Stimulated activated CD8-positive, alpha-beta memory T cell treated with anti-CD3 and anti-CD28 coated beads, Interleukin-15, amount 100 ng/mL, for 48 hours (primary cell): ENCODE measurements at regions not wholly inside any gene's neighbourhood (a gene's known extent, or its start where the extent isn't known, plus 50 kb on each side); places are given as distances from the start of the nearest gene placed in this dataset.

Experiments
- DNase-seq, 2 donors: peaks; one replicate each; pipeline ENCODE4 v3.0.0-alpha.2; 2020; ENCODE audit warnings: low read depth in 2 of 2

DNA sequence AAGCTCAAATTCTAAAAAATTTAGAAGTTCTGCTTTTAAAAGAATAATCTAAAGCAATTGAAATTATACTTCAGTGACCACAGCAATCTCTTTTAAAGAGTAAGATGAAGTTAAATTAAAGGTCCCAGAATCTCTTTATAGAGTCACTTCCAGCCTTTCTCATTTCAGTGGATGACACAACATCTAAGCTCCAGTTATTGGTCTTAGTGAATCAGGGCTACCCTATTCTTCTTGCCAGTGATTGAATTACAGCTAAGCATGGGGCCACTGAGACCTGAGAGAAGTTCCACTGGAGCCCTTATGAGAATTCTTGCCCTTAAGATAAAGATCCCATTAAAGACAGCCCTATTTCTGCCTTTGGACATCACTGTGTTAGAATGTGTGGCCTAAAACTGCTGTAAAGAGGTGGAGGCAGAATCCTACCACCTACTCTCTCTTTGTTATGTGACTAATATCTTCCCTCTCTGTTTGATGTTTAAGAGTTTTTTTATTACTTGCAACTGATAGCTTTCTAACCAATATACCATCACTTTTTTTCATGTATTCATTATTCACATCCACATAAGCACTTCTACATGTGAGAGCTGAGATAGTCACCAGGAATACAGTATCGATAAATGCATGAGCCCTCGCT lies 128.6 kb downstream of the UNC5CL start:
- DNase-seq: no peak

DNA sequence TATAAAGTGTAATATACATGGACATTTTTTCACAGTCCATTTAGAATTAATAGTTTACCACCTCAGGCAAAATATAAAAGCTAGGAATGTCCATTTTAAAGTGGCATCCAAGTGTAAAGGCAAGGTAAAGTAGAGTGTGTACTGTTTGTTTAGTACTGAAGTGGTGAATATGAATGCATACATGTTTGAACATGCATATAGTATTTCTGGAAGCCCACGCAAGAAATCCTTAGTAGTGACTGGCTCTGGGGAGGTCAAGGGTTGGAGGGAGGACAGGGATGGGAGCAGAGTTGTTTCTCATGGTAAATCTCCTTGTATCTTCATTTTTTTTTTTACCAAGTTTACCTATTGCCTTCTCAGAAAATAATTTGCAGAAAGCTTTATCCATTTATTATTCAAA lies 129.2 kb downstream of the UNC5CL start:
- DNase-seq: no peak

DNA sequence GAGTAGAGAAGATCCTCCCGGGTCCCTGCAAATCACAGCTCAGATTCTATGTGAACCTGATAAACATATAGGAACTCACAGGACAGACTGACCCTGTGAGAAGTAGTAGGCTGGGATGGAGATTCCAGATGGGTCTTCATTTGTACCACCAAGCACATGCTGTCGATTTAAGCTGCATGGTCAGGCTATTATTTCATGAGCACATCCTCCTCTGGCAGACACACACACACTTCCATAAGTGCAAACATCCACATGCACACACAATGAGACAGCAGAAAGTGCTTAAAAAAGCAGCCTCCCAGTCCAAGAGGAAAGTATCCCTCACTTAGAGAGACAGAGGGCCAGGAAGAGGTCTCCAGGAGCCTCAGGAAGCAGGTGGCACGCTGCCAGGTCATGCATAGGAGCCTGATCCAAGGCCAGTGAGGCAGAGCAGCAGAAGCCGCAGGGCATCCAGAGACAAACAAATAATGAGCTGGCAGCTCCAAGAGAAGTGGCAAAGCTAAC lies 131.8 kb downstream of the UNC5CL start:
- no peak for DNase-seq

DNA sequence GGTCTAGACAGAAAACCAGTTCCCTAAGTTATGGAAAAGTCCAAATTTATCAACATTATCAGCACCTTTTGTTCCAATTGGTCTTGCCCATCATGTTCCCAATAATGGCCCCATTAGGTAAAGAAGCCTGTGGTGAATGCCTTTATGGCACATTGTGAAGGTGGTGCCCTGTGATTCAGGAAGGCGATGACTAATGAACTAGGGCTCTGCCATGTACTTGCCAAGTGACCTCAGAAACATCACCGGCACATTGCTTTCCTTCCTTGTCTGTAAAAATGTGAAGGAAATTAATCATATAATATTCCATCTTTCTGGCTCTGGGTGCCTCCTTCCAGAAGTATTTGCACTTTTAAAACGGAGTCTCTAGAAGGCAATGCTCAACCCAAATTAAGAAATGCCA lies 132.3 kb downstream of the UNC5CL start:
- DNase-seq: no peak

DNA sequence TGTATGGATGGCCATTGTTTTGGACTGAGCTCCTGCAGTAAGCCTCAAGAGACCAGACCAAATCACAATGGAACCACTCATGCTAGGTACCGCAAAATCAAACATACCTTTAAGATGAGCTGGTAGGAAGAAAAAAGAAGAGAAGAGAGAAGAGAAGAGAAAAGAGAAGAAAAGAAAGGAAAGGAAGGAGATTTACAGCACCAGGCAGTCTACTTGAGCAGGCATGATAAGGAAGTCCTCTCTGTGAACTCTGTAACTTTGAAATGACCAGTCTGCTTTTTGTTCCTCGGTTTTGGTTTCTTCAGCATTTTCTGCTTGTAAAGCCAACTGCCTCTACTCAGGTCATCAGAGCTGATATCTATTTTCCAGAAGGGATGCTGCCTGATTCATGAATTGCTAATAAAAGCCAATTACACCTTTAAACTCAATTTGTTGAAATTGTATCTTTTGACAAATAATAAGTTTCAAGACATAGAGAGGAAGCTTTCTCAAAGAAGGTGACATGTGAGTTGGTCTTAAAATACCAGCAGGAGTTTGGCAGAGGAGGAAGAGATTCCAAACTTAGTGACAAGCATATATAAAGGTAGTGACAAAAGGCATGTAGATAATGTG lies 134.3 kb downstream of the UNC5CL start:
- DNase-seq: no peak

DNA sequence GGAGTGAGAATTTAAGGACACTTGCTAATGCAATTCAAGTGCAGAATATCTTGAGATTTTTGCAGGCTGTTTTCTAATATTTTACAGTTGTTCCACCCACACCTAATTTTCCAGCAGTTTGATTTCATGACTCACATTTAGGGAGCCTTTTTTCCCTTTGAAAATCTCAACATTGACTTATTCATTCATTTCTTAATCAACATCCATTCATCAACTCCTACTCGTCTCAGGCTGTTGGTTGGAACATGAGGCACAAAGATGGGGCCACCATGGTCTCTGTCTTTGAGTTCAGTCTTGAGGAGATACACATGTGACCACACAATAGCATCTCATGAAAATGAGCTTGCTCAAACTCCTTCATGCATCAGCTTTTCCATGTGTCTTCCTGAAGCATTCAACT lies 135.6 kb downstream of the UNC5CL start:
- no peak for DNase-seq

DNA sequence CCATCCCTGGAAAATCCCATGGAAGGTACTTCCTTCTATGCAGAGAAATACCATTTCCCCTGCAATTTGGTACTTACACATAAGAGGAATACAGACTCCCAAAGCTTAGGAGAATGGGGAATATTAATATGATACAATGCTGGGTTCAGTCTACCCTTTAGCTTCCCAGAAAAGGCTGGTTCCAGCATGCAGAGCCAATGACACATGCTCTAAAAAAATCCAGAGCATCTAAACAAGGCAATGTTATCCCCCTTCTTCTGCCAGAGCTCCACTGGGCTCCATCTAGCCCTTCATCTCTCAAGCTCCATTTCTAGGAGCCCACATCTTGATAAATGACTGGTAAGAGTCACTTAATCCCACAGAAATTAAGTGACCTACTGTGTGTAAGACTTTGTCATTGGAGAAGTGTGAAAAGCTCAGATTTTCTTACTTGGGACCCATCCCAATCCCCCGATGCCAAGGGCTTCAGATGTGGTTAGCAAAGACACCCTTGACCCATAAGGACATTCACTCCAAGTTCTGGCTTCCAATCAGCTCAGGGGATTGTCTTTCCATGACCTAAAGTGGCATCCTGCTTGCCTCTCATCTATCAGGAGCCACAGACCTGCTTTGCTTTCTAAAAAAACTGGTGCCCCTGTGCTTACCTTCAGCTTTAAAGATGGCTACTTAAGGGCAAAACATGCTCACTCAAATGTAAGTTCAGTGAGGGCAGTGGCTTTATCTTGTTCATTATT lies 137.5 kb downstream of the UNC5CL start:
- no peak for DNase-seq

DNA sequence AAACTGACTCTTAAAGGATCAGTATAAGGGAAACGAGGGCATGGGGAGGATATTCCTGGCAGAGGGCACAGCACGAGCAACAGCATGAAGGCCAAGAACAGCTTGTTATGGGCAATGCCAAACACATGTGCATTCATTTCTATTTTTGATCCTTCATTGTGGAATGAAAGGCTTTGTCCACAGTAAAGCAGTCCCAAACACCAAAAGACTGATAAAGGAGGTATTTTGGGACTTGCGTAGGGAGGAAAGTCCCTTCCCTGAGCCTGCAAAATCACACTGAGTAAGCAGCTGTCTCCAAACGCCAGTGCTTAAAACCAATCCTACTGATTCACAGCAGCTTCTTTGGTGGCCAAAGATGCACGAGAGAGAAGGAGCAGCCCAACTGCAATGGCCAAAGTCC lies 138.2 kb downstream of the UNC5CL start:
- no peak for DNase-seq

DNA sequence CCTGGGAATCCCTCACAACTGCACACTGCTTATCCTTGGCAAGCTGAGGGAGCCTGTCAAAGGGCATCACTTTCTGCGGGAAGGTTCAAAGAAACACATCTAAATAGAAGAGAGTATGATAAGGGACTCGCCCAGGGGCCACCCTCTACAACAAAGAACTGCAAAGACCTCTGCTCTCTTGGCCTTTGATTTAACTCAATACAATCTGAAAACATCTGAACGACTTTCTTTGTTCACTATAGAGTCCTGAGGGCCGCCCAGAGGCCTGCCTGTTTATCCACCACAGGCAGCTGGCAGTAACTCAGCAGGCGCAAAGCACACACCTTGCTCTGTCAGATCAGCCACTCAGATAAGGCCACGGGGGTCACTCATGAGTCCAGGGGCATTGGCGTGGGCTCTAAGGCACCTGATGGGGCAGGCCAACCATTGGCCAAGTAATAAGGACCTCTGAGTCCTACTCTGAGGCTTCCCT lies 139.3 kb downstream of the UNC5CL start:
- no peak for DNase-seq

DNA sequence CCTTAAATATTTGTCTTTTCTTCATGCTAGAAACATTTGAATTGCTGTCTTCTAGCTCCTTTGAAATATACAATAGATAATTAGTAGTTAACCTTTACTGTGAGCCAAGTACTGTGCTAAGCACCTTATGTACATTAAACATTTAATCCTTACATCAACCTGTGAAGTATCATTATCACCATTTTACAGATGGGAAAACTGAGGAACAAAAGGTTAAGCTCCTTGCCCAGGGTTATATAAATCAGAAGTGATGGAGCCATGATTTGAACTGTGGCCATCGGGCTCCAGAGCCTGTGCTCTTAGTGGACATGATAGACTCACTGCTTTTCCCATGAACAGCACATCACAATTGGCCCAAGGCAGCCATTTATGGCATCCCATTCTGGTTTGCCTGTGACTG lies 140.9 kb downstream of the UNC5CL start:
- DNase-seq: no peak

DNA sequence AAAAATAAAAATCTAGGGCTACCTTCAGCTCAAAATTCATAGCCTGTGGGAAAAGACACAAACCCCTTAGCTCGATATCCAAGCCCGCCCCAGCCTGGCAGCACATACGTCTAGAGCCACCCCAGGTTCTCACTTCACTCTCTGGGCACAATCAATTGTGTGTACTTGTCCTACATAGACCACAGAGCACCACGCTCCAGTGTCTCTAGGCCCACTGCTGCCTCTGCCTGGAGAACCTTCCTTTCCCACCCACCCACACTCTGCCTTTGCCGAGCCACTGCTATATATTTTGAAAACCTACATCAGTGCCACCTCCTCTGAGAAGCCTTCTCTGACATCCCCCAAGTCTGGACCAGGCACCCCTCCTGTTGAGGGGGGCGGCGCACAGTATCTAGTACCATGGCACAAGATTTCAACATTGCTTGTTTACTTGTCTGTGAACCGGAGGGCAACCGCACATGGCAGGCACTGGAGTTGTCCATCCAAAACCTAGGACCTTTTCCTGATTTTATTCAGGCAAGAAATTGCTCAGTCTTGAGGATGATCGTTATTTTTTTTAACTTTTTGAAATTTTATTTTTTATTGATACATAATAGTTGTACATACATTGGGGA lies 141.5 kb downstream of the UNC5CL start:
- no peak for DNase-seq

DNA sequence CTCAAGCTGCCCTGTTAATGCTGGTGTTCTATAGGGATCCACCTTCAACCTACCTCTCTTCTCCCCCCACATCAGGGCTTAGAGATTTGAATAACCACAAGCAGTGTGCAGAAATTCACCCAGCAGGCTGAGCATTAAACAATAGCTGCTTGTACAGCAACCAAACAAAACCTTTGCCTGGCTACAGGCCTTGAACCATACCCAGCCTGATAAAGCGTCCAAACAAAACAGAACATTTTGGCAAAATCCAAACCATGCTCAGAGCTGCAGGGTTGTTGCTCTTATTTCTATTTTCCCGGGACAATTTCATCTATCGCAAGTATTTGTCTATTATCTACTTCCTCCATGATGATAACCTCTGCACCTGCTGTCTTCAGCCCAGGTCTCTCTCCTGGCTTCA lies 142.3 kb downstream of the UNC5CL start:
- no peak for DNase-seq

DNA sequence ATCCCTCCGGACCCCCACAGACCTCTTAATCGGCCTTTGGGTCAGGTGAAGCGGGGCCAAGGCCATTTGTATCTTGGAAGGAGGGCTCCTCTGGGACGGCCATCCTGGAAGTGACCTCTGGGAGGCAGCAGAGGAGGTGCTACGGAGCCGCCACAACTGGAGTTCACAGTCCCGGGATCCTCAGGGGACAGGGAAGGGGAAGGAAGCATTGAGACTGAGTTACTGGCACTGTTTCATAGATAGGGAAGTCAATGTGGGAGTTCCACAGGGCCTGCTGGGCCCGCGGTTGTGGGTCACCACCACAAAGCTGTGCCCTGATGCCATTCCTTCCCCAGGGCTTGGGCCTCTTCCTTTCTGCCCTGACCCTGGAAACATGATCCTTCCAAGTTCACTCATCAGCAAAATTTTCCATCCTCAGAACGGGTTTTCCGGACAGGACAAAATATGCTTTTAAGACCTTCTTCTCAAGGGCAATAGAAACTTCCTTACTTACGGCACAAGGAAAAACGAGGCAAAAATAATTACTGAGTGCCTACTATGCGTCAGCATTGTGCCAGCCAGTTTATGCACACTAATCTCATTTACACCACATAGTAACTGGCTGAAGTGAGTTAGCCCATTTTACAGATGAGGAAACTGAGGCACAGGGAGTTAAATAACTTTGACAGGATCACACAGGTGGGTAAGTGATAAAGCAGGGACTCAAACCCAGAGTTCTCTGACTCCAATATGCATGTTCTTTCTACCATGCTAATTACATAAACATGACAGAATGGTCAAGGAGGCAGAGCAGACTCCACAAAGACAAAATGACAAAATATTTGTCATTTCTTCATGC lies 143.8 kb downstream of the UNC5CL start:
- DNase-seq: no peak

DNA sequence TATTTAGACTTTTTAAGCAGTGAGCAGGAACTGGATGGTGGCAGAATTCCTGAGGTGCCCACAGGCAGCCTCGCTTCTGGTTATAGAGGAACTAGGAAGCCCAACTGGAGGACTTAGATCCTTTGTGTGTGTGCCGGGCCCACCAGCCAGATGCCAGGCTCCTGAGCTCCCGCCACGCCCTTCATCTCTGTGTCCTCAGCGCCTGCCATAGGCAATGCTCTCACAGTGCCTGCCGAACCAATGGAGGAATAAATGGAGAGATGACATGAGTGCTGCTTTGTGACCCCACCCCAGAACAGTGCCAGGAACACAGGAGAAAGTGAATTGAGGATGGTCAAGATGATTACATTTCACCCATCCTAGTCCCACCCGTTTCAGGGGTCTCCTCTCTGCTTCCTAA lies 146.0 kb downstream of the UNC5CL start:
- DNase-seq: no peak

DNA sequence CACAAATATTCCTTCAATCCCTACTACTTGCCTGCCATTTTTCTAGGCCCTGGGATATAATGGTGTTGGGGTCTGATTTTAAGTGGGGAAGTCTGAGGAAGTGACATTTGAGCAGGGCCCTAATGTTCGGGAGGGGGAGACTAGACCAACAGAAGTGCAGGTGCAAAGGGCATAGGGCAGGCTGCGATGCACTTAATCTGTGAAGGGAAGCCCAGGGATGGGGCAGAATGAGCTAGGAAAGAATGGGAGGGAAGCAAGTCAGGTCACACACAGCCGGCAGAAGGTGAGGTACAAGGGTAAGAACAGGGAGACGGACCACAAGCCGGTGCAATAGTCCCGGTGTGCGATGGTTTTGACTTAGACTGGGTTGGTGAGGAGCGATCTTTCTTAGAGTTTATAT lies 146.8 kb downstream of the UNC5CL start:
- no peak for DNase-seq

DNA sequence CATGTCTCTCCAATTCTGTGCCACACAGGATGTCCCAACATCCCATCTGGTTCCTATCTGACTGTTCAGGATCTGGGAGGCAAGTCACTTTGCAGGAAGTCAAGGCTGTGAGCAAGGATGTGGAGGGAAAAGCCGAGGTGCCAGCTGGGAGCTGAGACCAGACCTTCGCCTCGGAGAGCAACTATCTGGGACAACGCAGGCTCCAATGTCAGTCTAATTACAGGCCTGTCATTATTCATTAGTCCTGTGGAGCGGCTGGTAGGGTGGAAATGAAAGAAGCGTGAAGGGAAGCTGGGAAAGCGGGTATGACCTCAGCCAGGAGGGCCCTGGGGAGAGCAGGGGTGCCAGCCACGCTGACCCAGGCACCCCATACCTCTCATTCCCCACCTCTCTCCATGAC lies 147.3 kb downstream of the UNC5CL start:
- no peak for DNase-seq

DNA sequence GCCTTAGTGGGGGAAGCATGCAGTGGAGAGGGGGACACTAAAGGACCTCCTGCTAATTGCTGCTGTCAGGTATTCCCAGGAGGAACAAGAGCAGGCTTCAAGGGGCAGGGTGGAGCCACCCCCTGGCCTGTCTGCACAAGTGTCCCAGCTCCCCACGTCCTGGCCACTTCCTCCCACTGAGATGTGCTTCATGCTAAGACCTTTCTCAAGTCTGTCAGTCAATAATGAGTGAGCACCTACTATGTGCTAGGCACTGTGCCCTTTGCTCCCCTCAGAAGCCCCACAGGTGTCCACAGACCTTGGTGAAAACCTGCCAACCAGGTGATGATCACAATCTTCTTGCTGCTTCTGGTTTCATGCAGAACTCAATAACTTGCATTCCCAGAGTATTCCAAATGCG lies 147.9 kb downstream of the UNC5CL start:
- DNase-seq: no peak

DNA sequence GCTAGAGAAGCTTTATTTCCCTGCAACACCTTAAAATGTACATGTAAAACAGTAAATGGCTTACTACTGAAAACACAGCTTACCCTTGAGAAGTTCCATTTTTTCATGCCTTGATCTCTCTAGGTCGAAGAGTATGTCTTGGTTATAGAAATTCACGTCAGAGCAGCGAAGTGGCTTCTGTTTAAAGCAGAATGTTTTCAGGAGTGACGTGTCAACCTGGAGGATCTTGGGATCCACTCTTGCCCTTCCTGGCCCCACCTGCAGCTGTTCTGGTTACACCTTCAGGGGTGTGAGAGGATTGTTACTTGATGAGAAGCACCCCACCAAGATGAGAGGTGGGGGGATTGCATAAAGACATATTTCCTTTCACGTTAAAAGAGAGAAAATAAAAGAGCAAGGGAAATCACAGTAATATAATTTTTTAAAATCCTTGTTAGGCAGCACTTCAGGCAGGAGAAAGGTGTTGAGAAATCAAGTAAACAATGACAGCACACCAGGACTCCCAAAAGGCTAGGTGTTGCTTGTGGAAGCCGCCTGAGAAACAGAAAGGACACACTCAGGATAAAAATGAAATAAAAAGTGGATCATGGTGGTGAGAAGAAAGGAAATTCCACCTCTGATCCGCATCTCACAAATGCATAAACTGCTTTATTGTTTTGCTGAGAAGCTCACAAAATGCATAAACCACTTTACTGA lies 149.7 kb downstream of the UNC5CL start:
- no peak for DNase-seq

DNA sequence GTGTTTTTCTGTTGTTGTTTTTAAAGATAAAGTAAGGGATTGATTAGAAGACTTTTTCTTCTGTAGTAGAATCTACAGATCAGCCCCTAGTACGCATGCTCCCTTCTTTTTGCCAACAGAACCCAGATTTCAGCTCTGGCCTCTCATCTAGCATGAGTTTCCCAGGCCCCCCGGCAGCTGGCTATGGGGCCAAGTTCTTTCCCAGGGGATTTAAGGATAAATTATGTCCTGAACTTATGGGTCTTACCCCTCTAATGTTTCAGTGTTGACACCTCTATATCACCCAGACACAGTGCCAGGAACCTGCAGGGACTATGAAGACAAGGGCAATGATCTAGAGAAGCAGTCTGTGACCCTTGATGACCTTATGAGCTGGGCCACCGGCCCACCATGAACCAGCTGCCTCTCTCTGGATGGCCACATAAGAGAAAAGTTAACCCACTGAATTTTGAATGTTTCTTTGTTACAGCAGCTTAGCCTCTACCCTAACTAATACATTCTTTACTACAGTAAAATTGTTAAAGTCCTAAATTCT lies 150.5 kb downstream of the UNC5CL start:
- DNase-seq: no peak

DNA sequence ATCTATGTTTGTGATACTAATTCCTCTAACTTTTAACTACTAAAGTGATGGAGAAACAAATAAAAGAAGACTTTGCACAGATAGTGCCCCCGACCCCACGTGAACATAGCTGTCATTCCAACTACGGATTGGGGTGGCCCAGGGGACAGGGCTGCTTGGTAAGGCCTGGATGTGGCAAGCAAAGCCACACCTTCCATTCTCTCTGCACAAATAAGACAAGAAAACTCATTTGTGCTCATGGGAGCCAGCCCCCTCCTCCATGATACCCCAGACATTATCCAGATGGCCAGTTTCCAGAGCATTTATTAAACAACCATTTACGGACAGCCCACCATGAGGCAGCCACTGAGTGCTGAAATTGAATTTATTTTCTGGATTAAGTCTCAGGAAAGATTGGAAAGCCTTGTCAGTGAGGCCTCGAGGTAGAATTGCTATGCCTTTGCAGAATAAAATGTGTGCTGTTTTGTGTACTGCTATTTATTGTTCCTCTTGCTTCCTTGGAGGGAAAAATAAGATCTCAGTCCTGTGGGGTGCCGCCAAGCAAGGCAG lies 151.2 kb downstream of the UNC5CL start:
- no peak for DNase-seq
